BJ (cell line): ENCODE measurements at regions not wholly inside any gene's neighbourhood (a gene's known extent, or its start where the extent isn't known, plus 50 kb on each side); places are given as distances from the start of the nearest gene placed in this dataset.
"Not testable (repeated sequence)": the region's sequence is repeated elsewhere in the genome, so short reads cannot be mapped to it uniquely, and the experiment has no call there.

Experiments
- CTCF ChIA-PET: fragments of 350-600 bp; formaldehyde crosslinking; extraction: SDS; loops from one replicate; lab custom pipeline; 2021; ENCODE audit warnings: antibody characterized with exemption, inconsistent platforms; lab: Yijun Ruan, JAX
- POLR2A ChIA-PET: fragments of 300-600 bp; sonication (Branson Sonifier 250); formaldehyde crosslinking; extraction: SDS; loops from one replicate; lab custom pipeline; 2021; ENCODE audit warnings: antibody characterized with exemption; lab: Charles Lee
- DNase-seq: peaks from one replicate; pipeline ENCODE4 v3.0.0-alpha.2; 2011; ENCODE audit warnings: low read depth
- H3K27me3 ChIP-seq: 2 replicates; pipeline ENCODE4 v1.6.0; 2011; ENCODE audit warnings: low read length; ENCODE audit not compliant: control insufficient read depth, insufficient read depth
- H3K36me3 ChIP-seq: 2 replicates; pipeline ENCODE4 v1.5.1; 2011; ENCODE audit warnings: low read length; ENCODE audit not compliant: control insufficient read depth, insufficient read depth
- H3K4me3 ChIP-seq: 2 replicates; pipeline ENCODE4 v1.5.1; 2011; ENCODE audit warnings: low read depth, mild to moderate bottlenecking, control low read depth, low read length
- TF ChIP-seq, protein P1 (sequence below): IDR thresholded peaks from 2 replicates; pipeline ENCODE4 v1.5.1; 2011; ENCODE audit warnings: low read depth, mild to moderate bottlenecking, control low read depth, inconsistent platforms, low read length, moderate library complexity; ENCODE audit not compliant: insufficient read depth

DNA sequence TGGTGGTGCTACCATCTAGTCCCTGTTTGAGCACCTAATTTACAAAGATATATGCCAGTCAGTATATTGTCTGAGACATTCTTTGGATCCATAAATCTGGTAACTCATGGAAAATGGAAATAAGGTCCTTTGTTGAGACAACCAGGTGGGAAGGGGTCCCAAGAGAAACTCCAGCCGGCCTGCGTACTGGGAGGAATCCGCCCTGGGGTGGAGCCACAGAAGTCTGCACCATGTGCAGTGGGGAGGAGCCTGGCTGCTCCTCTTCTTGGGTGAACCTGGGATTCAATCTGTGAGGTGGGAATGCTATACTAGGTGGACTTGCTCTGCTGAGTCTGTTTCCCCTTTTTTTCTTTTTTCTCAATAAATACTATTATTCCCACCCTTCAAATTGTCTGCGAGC, 339.2 kb upstream of the TNRC6C start:
- TF ChIP-seq, protein P1, sequence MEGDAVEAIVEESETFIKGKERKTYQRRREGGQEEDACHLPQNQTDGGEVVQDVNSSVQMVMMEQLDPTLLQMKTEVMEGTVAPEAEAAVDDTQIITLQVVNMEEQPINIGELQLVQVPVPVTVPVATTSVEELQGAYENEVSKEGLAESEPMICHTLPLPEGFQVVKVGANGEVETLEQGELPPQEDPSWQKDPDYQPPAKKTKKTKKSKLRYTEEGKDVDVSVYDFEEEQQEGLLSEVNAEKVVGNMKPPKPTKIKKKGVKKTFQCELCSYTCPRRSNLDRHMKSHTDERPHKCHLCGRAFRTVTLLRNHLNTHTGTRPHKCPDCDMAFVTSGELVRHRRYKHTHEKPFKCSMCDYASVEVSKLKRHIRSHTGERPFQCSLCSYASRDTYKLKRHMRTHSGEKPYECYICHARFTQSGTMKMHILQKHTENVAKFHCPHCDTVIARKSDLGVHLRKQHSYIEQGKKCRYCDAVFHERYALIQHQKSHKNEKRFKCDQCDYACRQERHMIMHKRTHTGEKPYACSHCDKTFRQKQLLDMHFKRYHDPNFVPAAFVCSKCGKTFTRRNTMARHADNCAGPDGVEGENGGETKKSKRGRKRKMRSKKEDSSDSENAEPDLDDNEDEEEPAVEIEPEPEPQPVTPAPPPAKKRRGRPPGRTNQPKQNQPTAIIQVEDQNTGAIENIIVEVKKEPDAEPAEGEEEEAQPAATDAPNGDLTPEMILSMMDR: no peak
- no peak for DNase-seq
- Histone ChIP-seq H3K36me3 (no peaks in the 10 kb centered on the region), H3K4me3 (no peak overlapping the region), H3K27me3 (no peaks in the 10 kb centered on the region)
- POLR2A ChIA-PET: no interaction called here
- CTCF ChIA-PET: no interaction called here

DNA sequence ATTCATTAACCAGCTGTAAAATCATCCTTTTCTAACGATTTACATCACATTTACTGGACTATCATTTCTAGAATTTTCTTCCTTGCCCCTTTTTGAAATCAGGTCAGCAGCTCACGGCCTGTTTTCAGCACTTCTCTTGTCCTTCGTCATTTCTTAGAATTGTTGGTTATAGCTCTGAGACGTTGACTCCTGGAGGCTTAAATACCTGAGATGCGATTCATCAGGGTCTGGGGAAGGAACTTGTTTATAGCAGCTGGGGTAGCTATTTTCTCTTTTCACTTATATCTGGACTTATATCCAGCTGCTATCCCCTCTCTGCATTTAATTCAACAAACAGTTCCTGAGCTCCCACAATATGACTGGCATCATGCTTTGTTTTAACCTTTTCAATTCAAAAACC, 338.7 kb upstream of the TNRC6C start:
- Histone ChIP-seq H3K4me3 (no peak overlapping the region), H3K36me3 (no peaks in the 10 kb centered on the region), H3K27me3 (no peaks in the 10 kb centered on the region)
- CTCF ChIA-PET: no interaction called here
- DNase-seq: peak; percentile 42
- POLR2A ChIA-PET: no interaction called here
- TF ChIP-seq, protein P1: no peak

DNA sequence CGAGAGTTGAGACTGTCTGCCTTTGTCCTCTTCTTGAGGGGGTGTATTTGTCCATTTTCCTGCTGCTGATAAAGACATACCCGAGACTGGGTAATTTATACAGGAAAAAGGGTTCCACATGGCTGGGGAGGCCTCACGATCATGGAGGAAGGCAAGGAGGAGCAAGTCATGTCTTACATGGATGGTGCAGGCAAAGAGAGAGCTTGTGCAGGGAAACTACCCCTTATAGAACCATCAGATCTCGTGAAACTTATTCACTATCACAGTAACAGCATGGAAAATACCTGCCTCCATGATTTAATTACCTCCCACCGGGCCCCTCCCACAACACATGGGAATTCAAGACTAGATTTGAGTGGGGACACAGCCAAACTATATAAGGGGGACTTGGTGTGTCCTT, 338.2 kb upstream of the TNRC6C start:
- TF ChIP-seq, protein P1: no peak
- Histone ChIP-seq H3K27me3 (no peaks in the 10 kb centered on the region), H3K4me3 (no peak overlapping the region), H3K36me3 (no peaks in the 10 kb centered on the region)
- ChIA-PET POLR2A (no interaction called here), CTCF (no interaction called here)
- DNase-seq: no peak

DNA sequence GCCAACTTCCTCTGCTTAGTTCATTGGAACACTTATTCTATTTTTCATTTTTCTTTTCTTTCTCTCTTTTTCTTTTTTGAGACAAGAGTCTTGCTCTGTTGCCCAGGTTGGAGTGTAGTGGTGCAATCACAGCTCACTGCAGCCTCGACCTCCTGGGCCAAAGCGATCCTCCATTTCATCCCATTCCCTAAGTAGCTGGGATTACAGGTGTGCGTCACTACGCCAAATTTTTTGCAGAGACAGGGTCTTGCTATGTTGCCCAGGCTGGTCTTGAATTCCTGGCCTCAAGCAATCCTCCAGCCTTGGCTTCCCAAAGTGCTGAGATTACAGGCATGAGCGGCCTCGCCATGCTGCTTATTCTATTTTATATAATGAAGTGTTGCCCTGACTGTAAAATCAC, 336.4 kb upstream of the TNRC6C start:
- H3K27me3 ChIP-seq, POLR2A ChIA-PET, DNase-seq, H3K36me3 ChIP-seq, H3K4me3 ChIP-seq, CTCF ChIA-PET: not testable (repeated sequence)

DNA sequence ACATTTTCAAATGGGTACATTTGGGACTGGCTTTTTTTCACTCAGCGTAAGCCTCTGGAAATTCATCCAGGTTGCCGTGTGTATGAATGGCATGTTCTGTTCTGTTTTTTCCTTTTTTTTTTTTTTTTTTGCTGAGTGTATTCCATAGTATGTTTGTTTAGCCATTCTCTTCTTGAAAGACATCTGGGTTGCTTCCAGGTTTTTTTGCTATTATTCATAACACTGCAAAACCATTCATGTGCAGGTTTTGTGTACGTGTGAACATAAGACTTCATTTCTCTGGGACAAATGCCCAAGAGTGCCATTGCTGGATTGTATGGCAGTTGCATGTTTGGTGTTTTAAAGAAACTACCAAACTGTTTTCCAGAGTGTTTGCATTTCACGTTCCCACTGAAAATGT, 335.9 kb upstream of the TNRC6C start:
- no peak for DNase-seq
- no peak overlapping the region for H3K4me3 ChIP-seq
- TF ChIP-seq, protein P1: no peak
- CTCF ChIA-PET: no interaction called here
- POLR2A ChIA-PET: no interaction called here
- no peaks in the 10 kb centered on the region for H3K27me3 ChIP-seq
- no peaks in the 10 kb centered on the region for H3K36me3 ChIP-seq

DNA sequence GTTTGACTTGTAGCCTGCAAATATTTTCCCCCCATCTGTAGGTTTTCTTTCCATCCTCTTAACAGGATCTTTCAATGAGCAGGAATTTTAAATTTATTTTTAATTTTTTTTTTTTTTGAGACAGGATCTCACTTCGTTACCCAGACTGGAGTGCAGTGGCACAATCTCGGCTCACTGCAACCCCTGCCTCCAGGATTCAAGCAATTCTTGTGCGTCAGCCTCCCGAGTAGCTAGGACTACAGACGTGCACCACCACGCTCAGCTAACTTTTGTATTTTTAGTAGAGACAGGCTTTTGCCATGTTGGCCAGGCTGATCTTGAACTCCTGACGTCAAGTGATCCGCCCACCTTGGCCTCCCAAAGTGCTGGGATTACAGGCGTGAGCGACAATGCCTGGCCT, 335.2 kb upstream of the TNRC6C start:
- H3K4me3 ChIP-seq, CTCF ChIA-PET, DNase-seq, H3K27me3 ChIP-seq, POLR2A ChIA-PET, H3K36me3 ChIP-seq: not testable (repeated sequence)
